ENCODE measurements at regions not wholly inside any gene's neighbourhood (a gene's known extent, or its start where the extent isn't known, plus 50 kb on each side); places are given as distances from the start of the nearest gene placed in this dataset.
A peak's percentile ranks its signal among the peaks of the same experiment; 100 is the strongest.

GRCh38 chr11:15591112-15591537 is 476.4 kb downstream of the INSC start:
- Histone ChIP-seq H3K9me3 (no peaks in the 10 kb centered on the region), H3K36me3 (no peaks in the 10 kb centered on the region), H3K4me1 (peaks cover 0 to 63% (median 19%) of the 10 kb centered on the region in 9 donors), H3K4me3 (no peak overlapping the region), H3K27me3 (no peaks in the 10 kb centered on the region), H3K27ac (no peak overlapping the region)
- peak in 6 of 8 donors; percentile 16 to 78 (median 38) for ATAC-seq
- TF ChIP-seq CTCF (IDR thresholded peaks at IDR 0.05): no peak
- 33 to 35% methylated on average over 5 of the region's 5 CpGs for WGBS, 2 donors
- intact Hi-C loops (cut with DNase I): no loop called here
- DNase-seq: peak in 1 of 2 donors; percentile 19

GRCh38 chr11:15594607-15595006 is 479.9 kb downstream of the INSC start:
- TF ChIP-seq CTCF (IDR thresholded peaks at IDR 0.05): no peak
- intact Hi-C loops (cut with DNase I): no loop called here
- no peaks in the 10 kb centered on the region for H3K36me3 ChIP-seq
- no peak overlapping the region for H3K4me3 ChIP-seq
- ATAC-seq: no peak
- peaks cover 0 to 42% (median 17%) of the 10 kb centered on the region in 9 donors for H3K4me1 ChIP-seq
- 79 to 96% methylated on average over 4 of the region's 4 CpGs for WGBS, 2 donors
- H3K9me3 ChIP-seq: no peaks in the 10 kb centered on the region
- no peaks in the 10 kb centered on the region for H3K27me3 ChIP-seq
- H3K27ac ChIP-seq: no peak overlapping the region
- DNase-seq: no peak

GRCh38 chr11:15599376-15599775 is 484.7 kb downstream of the INSC start:
- intact Hi-C loops (cut with DNase I): no loop called here
- WGBS, 2 donors: 98 to 99% methylated on average over 3 of the region's 3 CpGs
- no peak for ATAC-seq

GRCh38 chr11:15602047-15602446 is 487.3 kb downstream of the INSC start:
- ATAC-seq (no peak), DNase-seq (no peak)
- no peaks in the 10 kb centered on the region for H3K36me3 ChIP-seq
- H3K9me3 ChIP-seq: no peaks in the 10 kb centered on the region
- H3K27me3 ChIP-seq: no peaks in the 10 kb centered on the region
- TF ChIP-seq CTCF (IDR thresholded peaks at IDR 0.05): no peak
- no peak overlapping the region for H3K4me3 ChIP-seq
- H3K27ac ChIP-seq: no peak overlapping the region
- 91 to 93% methylated on average over 3 of the region's 3 CpGs for WGBS, 2 donors
- peaks cover 4 to 30% (median 16%) of the 10 kb centered on the region in 9 donors for H3K4me1 ChIP-seq
- intact Hi-C loops (cut with DNase I): no loop called here

More at GRCh38 chr11:15599376-15599775, 484.7 kb downstream of the INSC start:
- no peak for TF ChIP-seq CTCF (IDR thresholded peaks at IDR 0.05)
- Histone ChIP-seq H3K27me3 (no peaks in the 10 kb centered on the region), H3K36me3 (no peaks in the 10 kb centered on the region), H3K9me3 (no peaks in the 10 kb centered on the region), H3K4me3 (no peak overlapping the region), H3K27ac (no peak overlapping the region), H3K4me1 (peaks cover 6 to 46% (median 24%) of the 10 kb centered on the region in 9 donors)
- DNase-seq: no peak

All from heart right ventricle (tissue), 16 donors.